GM21515 (cell line): ENCODE measurements at regions not wholly inside any gene's neighbourhood (a gene's known extent, or its start where the extent isn't known, plus 50 kb on each side); places are given as distances from the start of the nearest gene placed in this dataset.

Experiments
- ATAC-seq: cut with Tn5 transposase; IDR thresholded peaks from one replicate; pipeline ENCODE4 v1.9.1; 2021; ENCODE audit not compliant: unreplicated experiment

- ATAC-seq: no peak
Measured at GRCh38 chr10:112091703-112092102, 91.9 kb downstream of the GPAM start.

DNA sequence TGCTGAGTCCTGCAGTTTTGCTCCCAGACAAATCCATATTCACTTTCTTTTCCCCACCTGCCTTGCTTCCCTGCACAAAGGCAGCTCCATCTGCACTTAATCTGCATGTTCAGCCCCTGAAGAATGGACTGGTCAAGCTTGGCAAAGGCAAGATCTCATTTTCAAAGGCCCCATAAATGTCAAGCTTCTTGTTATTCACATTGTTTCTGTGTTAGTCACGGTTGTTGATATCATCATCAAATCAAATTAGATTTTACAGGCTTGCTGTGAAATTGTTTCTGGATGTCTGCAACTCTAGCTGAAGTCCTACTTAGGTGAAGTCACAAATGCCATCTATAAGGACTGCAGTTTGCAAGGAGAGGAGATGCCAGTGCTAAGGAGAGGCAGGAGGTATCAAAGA, 91.0 kb downstream of the GPAM start:
- ATAC-seq: no peak

DNA sequence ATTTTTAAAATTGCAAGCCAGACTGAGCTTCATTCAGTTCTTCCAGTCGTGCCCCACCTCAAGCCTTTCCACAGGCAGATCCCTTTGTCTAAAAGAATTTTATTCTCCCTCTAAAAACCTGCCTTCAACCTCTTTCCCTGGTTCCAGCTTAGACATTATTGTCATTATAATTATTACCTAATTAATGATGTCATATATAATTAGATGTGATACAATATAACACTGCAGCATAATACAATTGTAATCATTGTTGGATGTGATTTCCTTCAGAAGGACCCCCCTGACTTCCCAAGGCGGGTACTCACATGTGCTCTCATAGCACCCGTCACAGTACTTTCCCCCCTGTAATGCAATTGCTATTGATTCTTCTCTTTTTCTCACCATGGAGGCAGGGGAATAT, 88.6 kb downstream of the GPAM start:
- no peak for ATAC-seq

GRCh38 chr10:112095731-112096130, 87.8 kb downstream of the GPAM start:
- no peak for ATAC-seq

DNA sequence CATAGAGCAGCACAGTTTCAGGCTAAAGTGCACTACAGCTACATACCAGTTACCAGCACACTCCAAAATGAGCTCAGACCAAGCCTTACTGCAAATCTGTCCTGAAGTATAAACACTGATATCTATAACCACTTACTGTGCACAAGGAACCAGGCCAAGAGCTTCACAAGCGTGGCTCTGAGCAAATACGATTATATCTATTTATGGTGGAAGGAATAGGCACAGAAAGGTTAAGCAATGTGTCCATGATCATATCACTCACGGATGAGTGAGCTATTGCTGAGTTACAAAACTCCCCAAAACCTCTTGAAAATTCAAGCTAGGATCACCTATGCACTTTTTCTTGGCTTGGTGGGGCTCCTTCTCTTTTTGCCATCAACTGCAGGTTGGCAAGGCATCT, 84.9 kb downstream of the GPAM start:
- no peak for ATAC-seq
